HUDEP-2 (cell line): ENCODE measurements at regions not wholly inside any gene's neighbourhood (a gene's known extent, or its start where the extent isn't known, plus 50 kb on each side); places are given as distances from the start of the nearest gene placed in this dataset.
"Not testable (repeated sequence)": the region's sequence is repeated elsewhere in the genome, so short reads cannot be mapped to it uniquely, and the experiment has no call there.

Experiments
- DNase-seq, 76 experiments: peaks; one replicate each; lab custom pipeline; 2025; ENCODE audit not compliant: unreplicated experiment in 76 of 76; lab: John Stamatoyannopoulos, UW

DNA sequence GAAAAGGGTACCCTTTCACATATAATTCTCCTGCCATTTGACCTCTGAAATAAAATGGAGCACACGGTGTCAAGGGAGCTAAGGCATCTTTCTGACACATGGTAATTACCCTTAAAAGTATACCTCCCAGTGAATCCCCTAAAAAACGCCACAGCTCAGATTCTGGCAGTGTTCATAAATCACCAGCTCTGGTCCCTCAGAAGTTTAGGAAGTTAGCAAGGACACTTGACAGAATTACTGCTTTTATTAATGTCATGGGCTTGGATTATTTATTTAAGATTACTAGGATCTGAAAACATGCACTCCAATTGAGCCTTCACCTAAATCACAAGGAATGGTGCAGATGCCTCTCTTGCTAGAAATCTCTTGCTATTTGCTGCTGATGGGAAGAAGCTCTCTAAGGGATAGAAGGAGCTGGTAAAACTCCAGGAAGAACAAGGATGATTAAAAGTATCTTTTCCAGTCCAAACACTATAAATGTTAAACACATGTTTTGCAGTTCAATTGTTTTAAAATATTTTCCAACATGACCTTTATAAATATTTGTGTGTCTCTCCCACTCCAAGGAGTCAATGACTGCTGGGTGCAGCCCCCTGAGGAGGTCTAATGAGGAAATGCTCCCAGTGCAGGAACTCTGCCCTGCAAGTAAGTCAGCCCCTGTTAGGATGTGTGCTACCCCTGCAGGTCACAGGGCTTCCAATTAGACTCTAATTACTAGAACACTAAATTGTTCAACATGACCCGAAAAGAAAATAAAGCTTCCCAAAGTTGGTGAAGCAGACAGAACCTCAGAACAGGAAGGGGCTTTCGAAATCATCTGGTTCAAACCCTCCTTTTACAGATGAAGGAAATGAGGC is 230.3 kb downstream of the TFAP2A start:
- no peak for DNase-seq

GRCh38 chr6:10180138-10181074 is 234.5 kb downstream of the TFAP2A start:
- DNase-seq = no peak

DNA sequence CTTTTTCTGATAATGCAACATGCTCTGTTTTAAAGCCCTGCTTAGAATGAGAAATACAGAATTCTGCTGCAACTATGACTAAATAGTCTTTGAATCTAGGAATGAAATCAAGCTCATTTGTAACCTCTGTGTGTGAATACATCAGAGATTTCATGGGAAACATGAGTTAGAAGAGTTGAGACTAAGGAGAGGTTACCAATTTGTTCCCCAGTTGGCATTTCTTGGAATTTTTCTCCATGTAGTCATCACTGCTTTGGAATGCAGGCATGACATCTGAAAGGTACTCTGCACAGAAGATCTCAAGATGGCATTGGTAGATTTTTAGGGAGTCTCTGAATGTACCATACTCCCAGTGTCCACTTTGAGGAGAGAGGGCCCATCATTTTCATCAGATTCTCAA is 237.2 kb downstream of the TFAP2A start:
- no peak for DNase-seq

DNA sequence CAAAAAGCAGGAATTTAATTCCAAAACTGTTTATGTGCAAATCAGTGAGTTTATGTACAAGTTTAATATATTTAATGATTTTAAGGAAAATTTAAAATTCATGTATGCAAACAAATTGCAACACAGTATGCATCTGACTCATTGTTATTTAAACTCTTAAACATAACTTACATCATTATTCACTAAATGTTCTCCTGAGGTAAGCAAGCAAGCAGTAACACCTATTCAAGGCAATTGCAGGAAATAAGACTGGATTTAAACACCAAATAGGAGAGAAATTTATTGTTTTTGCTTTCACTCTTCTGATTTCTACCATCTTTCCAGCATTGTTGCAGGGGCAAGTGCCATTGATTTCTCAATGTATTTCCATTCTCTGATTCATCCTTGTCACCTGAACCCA is 239.5 kb downstream of the TFAP2A start:
- no peak for DNase-seq

GRCh38 chr6:10174761-10175160 is 240.1 kb downstream of the TFAP2A start:
- DNase-seq = no peak

DNA sequence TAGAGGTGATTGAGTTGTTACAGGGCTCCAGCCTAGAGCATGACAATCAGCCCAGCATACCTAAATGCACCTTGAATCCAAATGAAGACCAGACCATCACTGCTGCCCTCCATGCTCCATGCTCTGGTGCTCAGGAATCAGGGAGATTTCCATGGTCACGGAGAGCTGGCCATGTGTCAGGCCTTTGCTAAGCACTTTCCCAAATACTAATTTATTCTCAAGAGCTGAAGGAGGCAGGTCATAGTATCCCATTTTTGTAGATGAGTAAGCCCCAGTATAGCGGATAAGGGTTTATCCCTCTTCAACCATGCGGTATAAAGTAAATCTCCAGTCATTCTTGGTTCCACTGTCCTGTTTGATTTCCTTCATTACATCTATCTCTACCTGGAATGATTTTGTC is 240.8 kb downstream of the TFAP2A start:
- no peak for DNase-seq

DNA sequence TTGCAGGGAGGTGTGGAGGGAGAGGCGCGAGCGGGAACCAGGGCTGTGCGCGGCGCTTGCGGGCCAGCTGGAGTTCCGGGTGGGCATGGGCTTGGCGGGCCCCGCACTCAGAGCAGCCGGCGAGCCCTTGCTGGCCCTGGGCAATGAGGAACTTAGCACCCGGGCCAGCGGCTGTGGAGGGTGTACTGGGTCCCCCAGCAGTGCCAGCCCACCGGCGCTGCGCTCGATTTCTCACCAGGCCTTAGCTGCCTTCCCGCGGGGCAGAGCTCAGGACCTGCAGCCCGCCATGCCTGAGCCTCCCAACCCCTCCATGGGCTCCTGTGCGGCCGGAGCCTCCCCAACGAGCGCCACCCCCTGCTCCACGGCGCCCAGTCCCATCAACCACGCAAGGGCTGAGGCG is 243.2 kb downstream of the TFAP2A start:
- not testable (repeated sequence) for DNase-seq

GRCh38 chr6:10170816-10171215 is 244.1 kb downstream of the TFAP2A start:
- no peak for DNase-seq

- DNase-seq = no peak
These were observed 248.8 kb downstream of the TFAP2A start for GRCh38 chr6:10166031-10166430.

- DNase-seq = no peak
These were observed 251.5 kb downstream of the TFAP2A start for GRCh38 chr6:10163203-10163962.

- DNase-seq = no peak
These were observed 258.0 kb downstream of the TFAP2A start for GRCh38 chr6:10156875-10157274.

DNA sequence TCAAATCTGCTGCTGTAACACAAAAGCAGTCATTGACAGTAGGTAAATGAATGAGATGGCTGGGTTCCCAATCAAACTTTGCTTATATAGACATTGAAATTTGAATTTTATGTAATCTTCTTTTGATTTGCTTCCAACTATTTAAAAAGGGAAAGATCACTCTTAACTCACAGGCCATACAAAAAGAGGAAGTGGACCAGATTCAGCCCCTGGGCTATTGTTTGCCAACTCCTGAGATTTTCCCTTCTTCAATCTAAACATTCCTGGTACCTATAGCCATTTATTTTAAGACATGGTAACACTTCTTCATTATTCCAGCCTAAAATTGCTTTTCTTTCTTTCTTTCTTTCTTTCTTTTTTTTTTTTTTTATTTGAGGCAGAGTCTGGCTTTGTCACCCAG is 260.6 kb downstream of the TFAP2A start:
- no peak for DNase-seq

DNA sequence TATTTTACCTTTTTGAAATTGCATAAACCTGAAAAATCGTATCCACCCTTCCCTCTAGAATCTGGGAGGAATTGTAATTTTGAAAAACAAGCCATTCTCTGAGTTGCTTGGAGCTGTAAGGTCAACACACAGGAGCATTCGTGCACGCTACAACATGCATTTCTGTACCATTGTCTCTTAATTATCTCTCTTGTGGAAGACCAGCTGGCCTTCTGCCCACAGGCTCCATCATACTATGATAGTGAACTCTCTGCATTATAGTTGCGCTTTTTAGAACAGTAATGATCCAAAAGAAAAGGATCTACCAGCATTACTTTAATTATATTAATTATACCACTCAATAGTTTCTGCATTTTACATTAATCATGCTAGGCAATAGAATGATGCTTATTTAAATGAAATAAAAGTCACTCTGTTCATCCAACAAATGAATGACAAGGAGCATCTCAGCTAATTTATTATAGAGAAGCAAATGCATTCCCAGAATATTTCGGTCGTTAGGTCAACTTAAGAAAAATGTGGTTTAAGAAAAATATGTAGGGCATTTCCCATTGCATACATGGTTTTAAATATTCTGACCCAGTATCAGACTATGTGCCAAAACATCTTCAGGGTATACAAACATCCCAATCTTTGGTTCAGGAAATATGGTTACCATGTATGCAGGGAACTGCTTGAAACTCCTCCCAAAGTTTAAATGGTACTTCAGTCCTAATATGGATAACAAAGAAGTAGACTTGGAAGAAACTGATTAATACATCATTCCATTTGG is 263.5 kb downstream of the TFAP2A start:
- no peak for DNase-seq

GRCh38 chr6:10149603-10150002 is 265.3 kb downstream of the TFAP2A start:
- no peak for DNase-seq

DNA sequence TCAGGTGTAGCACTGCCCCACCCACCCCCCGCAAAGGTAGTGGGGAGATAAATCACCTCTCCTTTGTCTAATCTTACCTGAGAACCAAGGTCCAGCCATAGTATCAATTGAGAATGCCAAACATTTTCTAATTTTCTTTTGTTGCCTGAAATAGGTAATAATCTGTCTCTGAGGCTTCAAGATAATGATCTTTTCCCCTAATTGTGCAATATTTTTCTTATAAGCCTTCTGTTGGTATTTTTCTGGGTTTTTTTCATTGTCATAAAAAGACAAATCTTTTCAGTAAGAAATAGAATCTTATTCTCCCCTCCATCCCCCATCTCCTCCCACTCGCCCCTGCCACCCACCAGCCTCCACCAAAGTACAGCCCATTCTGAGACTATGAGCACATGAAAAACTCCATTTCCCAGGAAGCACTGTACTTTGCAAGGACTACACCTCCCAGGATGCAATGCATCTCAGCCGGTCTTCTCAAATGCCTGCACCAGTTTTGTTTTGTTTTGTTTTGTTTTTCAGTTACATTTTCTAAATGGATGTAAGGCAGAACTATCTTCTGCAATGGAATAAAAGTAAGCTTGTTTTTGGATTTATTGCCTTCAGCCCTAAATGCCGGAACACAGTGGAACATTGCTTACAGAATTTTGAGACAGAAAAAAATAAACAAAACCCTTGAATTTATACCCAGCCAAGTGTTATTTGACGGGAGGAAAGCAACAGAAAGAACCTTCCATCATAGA is 268.0 kb downstream of the TFAP2A start:
- DNase-seq = peak in 37 of 76 experiments; percentile 2 to 65 (median 27)

GRCh38 chr6:10144772-10145171 is 270.1 kb downstream of the TFAP2A start:
- DNase-seq = no peak

DNA sequence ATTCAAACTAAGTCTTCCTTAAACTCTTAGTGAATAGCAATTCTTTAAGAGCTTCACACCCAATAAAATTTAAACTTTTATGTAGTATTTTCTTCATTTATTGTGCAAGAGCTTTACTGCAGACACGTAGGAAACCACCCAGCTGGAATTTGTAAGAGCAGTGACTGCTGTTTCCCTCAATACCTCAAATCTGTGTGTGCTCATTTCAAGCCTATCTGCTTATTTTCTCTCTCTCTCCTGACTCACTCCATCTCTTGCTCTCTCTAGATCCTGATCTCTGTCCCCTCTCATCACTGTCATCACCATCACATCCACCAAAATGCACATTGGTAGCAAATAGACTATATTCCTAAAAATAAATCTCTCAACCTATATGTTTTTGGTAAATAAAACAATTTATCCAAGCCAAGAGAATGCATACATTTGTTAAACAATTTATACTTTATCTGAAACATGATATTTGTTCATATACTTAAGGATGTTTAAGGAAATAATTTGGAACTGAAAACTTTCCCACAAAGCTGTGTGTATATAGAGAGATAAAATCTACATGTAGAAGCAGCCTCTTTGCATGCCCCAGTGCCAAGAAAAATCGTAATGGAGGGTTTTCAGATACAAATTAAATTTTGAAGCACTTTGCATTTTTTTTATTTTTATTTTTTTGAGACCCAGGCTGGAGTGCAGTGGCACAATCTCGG is 273.0 kb downstream of the TFAP2A start:
- DNase-seq = no peak

- no peak for DNase-seq
These were observed 274.1 kb downstream of the TFAP2A start for GRCh38 chr6:10140824-10141223.

- DNase-seq = no peak
These were observed 274.7 kb downstream of the TFAP2A start for GRCh38 chr6:10140136-10140535.
